HG03565 (cell line): ENCODE measurements at regions not wholly inside any gene's neighbourhood (a gene's known extent, or its start where the extent isn't known, plus 50 kb on each side); places are given as distances from the start of the nearest gene placed in this dataset.

Experiments used
- ATAC-seq: cut with Tn5 transposase; IDR thresholded peaks from one replicate; pipeline ENCODE4 v1.9.1; 2021; ENCODE audit warnings: mild to moderate bottlenecking, moderate library complexity; ENCODE audit not compliant: unreplicated experiment

GRCh38 chr2:107361751-107362381, 464.8 kb upstream of the RGPD4 start:
- ATAC-seq, result no peak

DNA sequence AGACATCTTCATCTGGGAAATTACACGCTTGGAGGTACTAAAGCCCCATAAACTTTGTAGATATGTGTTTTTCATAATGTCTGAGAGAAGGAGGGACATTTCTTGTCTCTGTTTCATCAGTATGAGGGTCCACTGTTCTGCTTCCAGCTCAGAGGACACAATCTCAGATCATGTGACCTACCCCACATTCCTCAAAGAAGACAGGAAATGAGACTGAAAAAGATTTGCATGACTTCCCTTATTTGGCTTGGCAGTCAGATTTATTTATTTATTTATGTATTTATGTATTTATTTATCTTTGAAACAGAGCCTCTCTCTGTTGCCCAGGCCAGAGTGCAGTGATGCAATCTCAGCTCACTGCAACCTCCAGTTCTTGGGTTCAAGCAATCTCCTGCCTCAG, 463.7 kb upstream of the RGPD4 start:
- no peak for ATAC-seq

DNA sequence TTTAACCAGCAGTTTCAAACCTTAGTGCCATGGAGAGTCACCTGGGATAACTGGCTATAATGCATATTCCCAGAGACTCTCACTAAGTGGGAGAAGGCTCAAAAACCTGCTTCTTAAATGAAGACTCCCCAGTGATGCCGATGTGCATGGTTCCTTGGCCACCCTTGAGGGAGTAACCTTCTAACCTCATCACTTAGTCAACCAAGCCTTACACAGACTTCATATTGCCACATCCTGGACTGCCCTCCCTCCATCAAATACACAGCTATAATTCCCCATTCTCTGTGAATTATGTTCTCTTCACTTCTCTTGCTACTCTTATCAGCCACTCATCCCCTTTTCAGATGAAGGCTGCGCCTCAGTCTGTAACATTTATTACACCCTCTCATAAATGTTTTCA, 462.9 kb upstream of the RGPD4 start:
- ATAC-seq, result no peak

GRCh38 chr2:107364361-107364950, 462.2 kb upstream of the RGPD4 start:
- no peak for ATAC-seq

DNA sequence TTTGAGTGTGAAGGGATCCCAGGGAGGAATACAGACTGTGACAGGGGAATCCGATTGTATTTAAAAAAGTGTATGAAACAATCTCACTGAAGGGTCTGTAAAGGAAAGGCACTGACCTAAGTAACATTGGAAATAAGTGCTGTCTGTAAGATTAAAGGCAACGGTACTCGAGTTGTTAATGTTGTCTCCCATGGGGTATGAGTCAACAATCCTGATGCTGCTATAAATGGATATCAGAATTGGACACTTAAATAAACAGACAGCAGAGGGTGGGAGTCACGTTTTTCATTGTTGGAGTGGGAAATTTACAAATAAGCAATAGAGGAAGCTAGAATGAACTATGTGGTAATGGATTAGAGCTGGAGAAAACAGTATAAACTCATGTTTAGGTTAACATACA, 452.4 kb upstream of the RGPD4 start:
- ATAC-seq, result no peak

- no peak for ATAC-seq
Measured at GRCh38 chr2:107376909-107377308, 449.8 kb upstream of the RGPD4 start.

GRCh38 chr2:107380912-107381311, 445.8 kb upstream of the RGPD4 start:
- no peak for ATAC-seq

GRCh38 chr2:107383691-107384090, 443.0 kb upstream of the RGPD4 start:
- ATAC-seq, result no peak

DNA sequence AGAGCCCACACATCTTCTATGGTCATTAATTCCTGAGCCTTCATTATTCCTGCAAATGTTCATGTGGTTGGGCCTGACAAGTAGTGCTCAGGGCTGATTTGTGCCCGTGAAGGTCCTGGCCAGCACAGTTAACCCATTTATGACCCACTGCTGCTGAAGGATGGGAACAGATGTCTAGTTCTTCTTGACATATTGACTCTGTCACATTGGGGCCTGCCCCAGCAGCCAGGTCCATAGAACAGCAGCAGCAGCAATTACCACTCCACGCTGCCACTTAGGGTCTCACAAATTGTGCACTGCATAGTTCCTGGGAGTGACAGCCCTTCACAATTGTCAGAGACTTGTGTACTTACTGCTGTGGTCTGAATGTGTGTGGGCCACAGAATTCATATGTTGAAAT, 442.3 kb upstream of the RGPD4 start:
- no peak for ATAC-seq

- ATAC-seq, result no peak
Measured at GRCh38 chr2:107385921-107386320, 440.8 kb upstream of the RGPD4 start.

DNA sequence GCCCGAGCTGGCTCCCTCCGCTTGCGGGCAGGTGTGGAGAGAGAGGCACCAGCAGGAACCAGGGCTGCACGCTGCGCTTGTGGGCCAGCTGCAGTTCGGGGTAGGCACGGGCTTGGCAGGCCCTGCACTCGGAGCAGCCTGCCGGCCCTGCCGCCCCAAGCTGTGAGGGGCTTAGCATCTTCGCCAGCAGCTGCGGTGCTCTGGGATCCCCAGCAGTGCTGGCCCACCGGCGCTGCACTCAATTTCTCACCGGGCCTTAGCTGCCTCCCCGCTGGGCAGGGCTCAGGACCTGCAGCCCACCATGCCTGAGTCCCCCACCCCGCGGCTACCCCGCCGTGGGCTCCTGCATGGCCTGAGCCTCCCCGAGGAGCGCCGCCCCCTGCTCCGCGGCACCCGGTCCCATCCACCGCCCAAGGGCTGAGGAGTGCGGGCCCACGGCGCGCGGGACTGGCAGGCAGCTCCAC, 434.4 kb upstream of the RGPD4 start:
- ATAC-seq, result no peak

DNA sequence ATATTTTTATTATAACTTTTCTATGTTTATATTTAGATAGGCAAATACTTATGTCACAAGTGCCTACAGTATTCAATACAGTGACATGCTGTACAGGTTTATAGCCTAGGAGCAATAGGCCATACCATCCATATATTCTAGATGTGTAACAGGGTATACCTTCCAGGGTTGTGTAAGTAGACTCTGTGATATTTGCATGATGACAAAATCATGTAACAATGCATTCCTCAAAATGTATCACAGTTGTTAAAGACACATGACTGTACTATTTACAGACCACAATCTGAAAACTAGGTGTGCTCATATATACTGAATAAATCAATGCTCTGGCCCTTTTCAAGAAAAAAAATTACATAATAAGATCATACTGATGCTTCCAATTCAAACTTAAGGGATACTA, 433.2 kb upstream of the RGPD4 start:
- no peak for ATAC-seq

- ATAC-seq, result no peak
Measured at GRCh38 chr2:107398683-107399082, 428.0 kb upstream of the RGPD4 start.

GRCh38 chr2:107402330-107402729, 424.4 kb upstream of the RGPD4 start:
- no peak for ATAC-seq

- no peak for ATAC-seq
Measured at GRCh38 chr2:107405261-107405660, 421.4 kb upstream of the RGPD4 start.

- ATAC-seq, result no peak
Measured at GRCh38 chr2:107407017-107407416, 419.7 kb upstream of the RGPD4 start.

DNA sequence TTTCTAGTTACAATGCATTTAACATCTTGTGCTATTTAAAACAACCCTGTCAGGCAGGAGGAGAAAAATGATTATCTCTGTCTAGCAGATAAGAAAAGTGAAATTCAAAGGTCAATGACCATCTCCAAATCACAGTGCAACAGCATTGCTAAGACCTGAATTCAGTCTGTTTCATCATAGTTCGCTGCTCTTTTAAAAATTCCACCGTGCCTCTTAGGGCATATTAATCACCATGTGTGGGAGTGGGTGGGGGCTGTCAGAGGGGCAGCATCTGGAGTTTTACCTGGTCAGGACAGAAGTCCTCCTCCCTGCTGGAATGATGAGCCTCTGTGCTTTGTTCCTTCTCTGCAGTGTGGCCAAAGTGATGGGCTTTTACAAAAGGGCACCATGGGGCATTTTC, 418.7 kb upstream of the RGPD4 start:
- ATAC-seq, result no peak

DNA sequence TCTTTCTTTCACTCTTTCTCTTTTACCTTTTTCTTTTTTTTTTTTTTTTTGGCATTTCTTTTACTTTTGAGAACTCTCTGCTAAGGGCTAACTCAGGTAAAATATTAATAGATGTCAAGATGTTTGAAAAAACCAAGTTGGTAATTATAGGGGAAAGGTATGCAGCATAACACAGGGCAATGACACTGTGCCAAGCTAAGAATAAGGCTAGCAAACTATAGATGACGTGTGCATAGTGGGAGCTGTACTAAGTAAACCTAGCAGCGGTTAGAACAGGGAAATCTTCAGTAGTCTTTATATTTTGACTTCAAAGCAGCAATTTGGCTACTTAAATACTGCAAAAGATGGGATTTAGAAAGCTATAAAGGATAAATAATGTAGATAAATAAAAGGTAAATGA, 415.4 kb upstream of the RGPD4 start:
- ATAC-seq, result no peak

GRCh38 chr2:107412209-107412904, 414.3 kb upstream of the RGPD4 start:
- no peak for ATAC-seq

DNA sequence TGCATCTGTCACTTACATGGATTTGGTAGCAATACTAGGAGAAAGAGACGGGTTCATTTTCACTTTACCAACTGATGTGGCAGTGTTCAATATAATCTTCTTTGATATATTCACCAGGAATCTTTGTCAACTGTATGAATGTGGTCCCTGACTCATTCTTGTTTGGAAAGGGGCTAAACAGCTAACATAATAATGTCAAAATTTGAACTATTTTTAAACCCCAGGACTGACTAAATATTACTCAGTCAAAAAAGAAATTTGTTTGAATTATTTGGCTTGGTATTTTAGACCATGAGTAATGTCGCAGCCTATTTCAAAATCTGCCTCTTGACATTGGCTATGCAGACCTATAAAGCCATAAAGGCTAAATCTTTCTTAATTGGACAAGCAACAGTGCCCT, 413.7 kb upstream of the RGPD4 start:
- ATAC-seq, result no peak

DNA sequence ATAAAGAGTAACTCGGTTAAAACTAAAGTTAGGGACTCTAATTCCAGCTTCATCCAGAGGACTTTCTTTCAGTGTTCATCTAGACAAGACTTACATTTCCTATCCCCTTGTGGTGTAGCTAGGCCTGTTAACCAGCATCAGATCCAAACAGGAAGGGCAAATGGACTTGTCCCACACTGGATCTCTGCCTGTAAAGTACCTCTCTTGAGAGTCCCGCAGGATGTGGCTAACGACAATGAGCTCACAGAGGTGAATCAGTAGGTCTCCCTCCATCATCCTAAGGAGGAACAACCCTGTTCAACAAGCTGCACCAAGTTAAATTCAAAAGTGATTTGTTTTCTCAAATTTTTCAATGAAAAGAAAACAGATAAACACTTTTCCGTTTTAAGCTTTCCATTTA, 412.3 kb upstream of the RGPD4 start:
- no peak for ATAC-seq

DNA sequence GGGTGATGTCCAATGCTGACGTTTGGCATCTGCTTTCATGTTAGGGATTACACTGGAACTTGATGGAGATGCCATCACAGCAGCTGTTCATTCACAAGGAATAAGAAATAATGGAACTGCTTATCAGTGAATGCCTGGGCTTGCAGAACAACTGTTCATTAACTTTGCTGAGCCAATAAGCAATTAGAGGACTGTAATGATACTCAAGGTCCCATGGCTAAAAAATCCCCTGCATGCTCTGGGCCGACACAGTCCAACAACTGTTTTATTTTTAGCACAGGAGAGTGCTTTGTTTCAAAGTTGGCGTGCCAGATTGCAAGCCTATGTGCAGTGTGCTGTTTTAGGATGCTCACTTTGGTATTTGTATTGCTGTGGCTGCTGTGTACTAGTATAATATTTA, 408.0 kb upstream of the RGPD4 start:
- no peak for ATAC-seq
